ENCODE measurements at regions not wholly inside any gene's neighbourhood (a gene's known extent, or its start where the extent isn't known, plus 50 kb on each side); places are given as distances from the start of the nearest gene placed in this dataset.

DNA sequence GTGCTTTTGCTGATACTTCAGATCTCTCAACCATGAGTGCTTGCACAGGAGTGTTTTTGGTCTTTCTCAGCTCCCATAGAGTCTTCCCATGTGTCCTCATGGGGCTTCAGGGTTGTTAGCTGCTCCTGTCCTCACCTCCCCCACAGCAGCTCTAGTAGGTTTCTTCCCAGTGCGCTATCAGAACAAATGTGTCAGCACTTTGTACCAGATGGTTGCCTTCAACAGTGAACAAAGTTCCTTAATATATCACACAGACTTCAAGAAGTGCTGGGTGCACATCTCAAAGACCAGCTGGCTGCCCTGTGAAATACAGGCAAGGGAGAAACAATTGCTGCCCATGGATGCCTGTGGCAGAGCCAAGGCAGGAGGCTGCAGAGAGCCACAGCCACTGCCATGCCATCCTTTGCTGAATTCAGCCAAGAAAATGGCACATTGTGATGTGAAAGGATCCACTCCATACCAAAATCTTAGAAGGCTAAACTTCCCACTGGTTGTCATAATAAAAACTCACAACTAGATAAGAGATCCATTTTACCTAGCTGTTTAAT lies 471.3 kb downstream of the C6orf118 start:
- peaks cover 87% of the 10 kb centered on the region for H3K9me3 ChIP-seq (ENCODE audit: low read length)
- FAIRE-seq (no peak), ATAC-seq (no peak), DNase-seq (ENCODE audit: low spot score) (no peak)
- 23% methylated on average over 1 of the region's 1 CpG for WGBS (ENCODE audit: low lambda C conversion rate)
- no TSS peak for BruUV-seq (replicated peaks)
- H3K4me3 ChIP-seq (replicated peaks in 1 of 3; ENCODE audit: insufficient read depth in 1 of 3, low read depth in 2 of 3, low read length in 3 of 3), result no peak overlapping the region
- no peaks in the 10 kb centered on the region for H3K4me1 ChIP-seq (ENCODE audit: insufficient read depth, low read length)
- ChIA-PET POLR2A (no interaction called here), CTCF (ENCODE audit: low intra/inter-chr PET ratio, low total read pairs) (no interaction called here)
- H3K27me3 ChIP-seq (ENCODE audit: control insufficient read depth in 1 of 2, insufficient read depth in 2 of 2, low read length in 2 of 2), result no peaks in the 10 kb centered on the region
- H3K36me3 ChIP-seq (replicated peaks in 1 of 2; ENCODE audit: control insufficient read depth in 1 of 2, insufficient read depth in 2 of 2, low read length in 2 of 2), result no peaks in the 10 kb centered on the region
- H3K9ac ChIP-seq (ENCODE audit: insufficient read depth, low read depth, low read length), result no peak overlapping the region
- H3K4me2 ChIP-seq (ENCODE audit: low read depth, low read length), result no peak overlapping the region
- peak in 1 of 2 experiments; percentile 1; a peak in 1 of 4 replicates for TF ChIP-seq MAFK (conservative IDR thresholded peaks at IDR 0.05 in 1 of 2, IDR thresholded peaks at IDR 0.05 in 1 of 2; ENCODE audit: low read length in 2 of 2)
- TF ChIP-seq ZNF841 (CRISPR knock-in tag; IDR thresholded peaks at IDR 0.05; ENCODE audit: borderline replicate concordance), result no peak
- H2AFZ ChIP-seq (ENCODE audit: low read length), result no peak overlapping the region
- no peaks in the 10 kb centered on the region for H4K20me1 ChIP-seq (ENCODE audit: insufficient read depth, low read length)
- intact Hi-C loops (cut with micrococcal nuclease; ENCODE audit: unreplicated experiment) (no loop called here), in situ Hi-C loops (cut with HindIII; ENCODE audit: extremely low pct_ligation_motif_present, low pct_unique_long_range_greater_than_20kb) (no loop called here)
- H3K27ac ChIP-seq (ENCODE audit: extremely low read length, insufficient read depth, low read length), result no peak overlapping the region
- H3K79me2 ChIP-seq (ENCODE audit: insufficient read depth, low read length), result no peaks in the 10 kb centered on the region

GRCh38 chr6:164836486-164836885 lies 472.9 kb downstream of the C6orf118 start:
- Histone ChIP-seq H3K4me3 (replicated peaks in 1 of 3; ENCODE audit: insufficient read depth in 1 of 3, low read depth in 2 of 3, low read length in 3 of 3) (no peak overlapping the region), H3K27me3 (ENCODE audit: control insufficient read depth in 1 of 2, insufficient read depth in 2 of 2, low read length in 2 of 2) (no peaks in the 10 kb centered on the region)
- POLR2A ChIA-PET, result no interaction called here

More at GRCh38 chr6:164836486-164836885, 472.9 kb downstream of the C6orf118 start:
- intact Hi-C loops (cut with micrococcal nuclease; ENCODE audit: unreplicated experiment) (no loop called here), in situ Hi-C loops (cut with HindIII; ENCODE audit: extremely low pct_ligation_motif_present, low pct_unique_long_range_greater_than_20kb) (no loop called here)
- TF ChIP-seq BORCS8-MEF2B (CRISPR knock-in tag; IDR thresholded peaks at IDR 0.05) (no peak), TBL1XR1 (IDR thresholded peaks at IDR 0.05; ENCODE audit: borderline replicate concordance, low read length, partially characterized antibody) (no peak)
- Histone ChIP-seq H3K27ac (ENCODE audit: extremely low read length, insufficient read depth, low read length) (no peak overlapping the region), H4K20me1 (ENCODE audit: insufficient read depth, low read length) (no peaks in the 10 kb centered on the region), H3K9ac (ENCODE audit: insufficient read depth, low read depth, low read length) (no peak overlapping the region), H3K4me2 (ENCODE audit: low read depth, low read length) (no peak overlapping the region), H3K79me2 (ENCODE audit: insufficient read depth, low read length) (no peaks in the 10 kb centered on the region), H2AFZ (ENCODE audit: low read length) (no peak overlapping the region), H3K36me3 (replicated peaks in 1 of 2; ENCODE audit: control insufficient read depth in 1 of 2, insufficient read depth in 2 of 2, low read length in 2 of 2) (no peaks in the 10 kb centered on the region), H3K4me1 (ENCODE audit: insufficient read depth, low read length) (no peaks in the 10 kb centered on the region), H3K9me3 (ENCODE audit: low read length) (peaks cover 88% of the 10 kb centered on the region)
- 21% methylated on average over 3 of the region's 3 CpGs for WGBS (ENCODE audit: low lambda C conversion rate)
- ATAC-seq (no peak), FAIRE-seq (no peak), DNase-seq (ENCODE audit: low spot score) (no peak)
- BruUV-seq (replicated peaks), result no TSS peak
- CTCF ChIA-PET (ENCODE audit: low intra/inter-chr PET ratio, low total read pairs), result no interaction called here

Measured in HepG2 (cell line).